ENCODE measurements at regions not wholly inside any gene's neighbourhood (a gene's known extent, or its start where the extent isn't known, plus 50 kb on each side); places are given as distances from the start of the nearest gene placed in this dataset.

DNA sequence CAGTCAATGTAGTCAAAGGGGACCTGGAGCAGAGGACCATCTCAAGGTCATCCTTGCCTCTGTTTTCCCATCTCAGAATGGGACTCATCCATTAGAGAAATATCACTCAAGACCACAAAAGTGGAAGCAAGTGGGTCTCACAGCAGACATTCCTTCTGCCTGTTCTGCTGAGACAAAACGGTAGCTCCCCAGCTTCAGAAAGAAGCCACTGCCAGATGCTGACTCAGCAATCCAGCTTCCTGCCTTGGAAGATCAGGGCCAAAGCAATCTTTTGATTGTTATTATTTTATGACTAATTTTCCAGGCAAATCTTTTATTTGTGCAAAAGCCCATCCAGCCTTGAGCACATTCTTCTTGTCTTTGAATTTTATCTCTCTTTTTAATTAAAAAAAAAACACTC, 86.8 kb downstream of the CCT6B start:
- DNase-seq, result no peak

DNA sequence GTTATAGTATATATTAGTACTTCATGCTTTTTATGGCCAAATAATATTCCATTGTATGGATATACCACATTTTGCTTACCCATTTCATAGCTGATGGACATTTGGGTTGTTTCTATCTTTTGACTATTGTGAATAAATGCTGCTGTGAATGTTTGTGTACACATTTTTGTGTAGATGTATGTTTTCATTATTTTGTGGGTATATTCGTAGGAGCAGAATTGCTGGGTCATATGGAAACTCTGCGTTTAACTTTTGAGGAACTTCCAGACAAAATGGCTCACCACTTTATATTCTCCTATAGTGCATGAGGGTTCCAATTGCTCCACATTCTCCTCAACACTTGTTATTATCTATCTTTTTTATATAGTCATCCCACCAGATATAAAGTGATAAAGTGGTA, 88.6 kb downstream of the CCT6B start:
- DNase-seq, result no peak

DNA sequence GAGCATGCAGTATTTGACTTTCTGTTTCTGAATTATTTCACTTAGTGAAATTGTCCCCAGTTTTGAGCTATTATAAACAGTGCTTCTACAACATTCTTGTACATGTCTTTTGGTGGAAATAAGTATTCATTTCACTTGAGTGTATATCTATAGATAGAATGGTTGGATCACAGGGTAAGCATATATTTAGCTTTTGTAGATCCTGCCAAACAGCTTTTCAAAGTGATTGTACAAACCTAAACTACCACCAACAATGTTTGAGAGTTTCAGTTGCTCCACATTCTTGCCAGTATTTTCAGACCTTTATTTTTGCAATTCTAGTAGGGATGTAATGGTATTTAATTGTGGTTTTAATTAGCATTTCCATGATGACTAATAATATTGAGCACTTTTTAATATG, 91.6 kb downstream of the CCT6B start:
- DNase-seq, result no peak

DNA sequence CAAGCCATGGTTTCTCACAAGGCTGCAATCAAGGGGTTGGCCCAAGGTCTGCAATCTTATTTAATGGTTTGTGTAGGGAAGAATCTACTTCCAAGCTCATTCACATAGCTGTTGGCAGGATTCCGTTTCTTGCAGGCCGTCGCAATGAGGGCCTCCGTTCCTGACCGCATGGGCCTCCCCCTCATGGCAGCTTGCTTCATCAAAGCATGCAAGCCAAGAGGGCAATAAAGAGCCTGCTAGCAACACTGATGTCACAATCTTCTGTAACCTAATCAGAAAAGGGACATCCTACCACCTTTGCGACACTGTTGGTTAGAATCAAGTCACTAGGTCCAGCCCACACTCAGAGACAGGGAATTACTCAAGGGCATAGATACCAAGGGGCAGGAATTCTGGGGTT, 95.5 kb downstream of the CCT6B start:
- no peak for DNase-seq

DNA sequence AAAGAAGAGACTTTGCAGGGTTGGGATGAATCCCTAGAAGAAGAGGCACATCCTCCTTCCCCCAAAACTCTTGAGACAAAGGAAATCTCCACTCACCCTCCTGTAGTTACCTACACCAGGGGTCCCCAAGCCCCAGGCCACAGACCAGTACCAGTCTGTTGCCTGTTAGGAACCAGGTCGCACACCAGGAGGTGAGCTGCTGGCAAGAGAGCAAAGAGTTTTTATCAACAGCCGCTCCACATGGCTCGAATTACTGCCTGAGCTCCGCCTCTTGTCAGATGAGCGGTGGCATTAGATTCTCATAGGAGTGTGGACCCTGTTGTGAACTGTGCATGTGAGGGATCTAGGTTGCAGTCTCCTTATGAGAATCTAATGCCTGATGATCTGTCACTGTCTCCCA, 98.9 kb downstream of the CCT6B start:
- no peak for DNase-seq

DNA sequence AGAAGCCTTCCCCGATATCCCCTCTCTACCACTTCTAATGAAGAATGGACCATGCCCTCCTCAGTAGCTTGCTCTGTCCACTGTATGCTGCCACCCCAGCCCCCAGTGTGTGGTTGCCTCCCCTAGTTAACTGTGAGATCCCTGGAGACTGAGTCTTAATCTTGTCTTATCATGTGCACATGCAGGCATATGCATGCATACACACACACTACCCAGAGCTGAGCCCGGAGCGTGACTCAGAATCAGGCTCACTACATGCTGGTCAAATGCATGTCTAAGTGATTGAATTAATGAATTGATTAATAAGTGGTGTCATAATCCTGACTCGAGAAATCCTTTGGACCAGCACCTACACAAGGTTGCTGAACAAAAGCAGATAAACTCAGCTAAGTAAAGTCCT, 99.4 kb downstream of the CCT6B start:
- no peak for DNase-seq

DNA sequence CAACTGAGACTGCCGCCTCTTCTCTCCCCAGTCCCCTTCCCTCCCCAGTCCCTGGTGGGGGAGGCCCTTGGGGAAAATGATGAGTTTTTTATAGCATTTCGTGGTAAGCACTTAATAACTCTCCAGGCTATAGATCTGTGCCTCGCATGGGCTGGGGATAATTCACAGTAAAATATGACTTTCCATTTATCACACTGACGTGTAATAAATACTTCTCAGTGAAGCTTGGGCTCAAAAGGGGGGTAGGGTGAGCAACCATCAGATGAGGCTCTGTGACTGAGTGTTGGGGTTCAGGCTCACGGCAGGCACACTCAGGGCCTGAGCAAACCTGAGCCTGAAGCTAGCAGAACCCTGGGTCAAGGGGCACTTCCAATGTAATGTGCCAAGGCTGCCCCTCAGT, 101.6 kb downstream of the CCT6B start:
- no peak for DNase-seq

DNA sequence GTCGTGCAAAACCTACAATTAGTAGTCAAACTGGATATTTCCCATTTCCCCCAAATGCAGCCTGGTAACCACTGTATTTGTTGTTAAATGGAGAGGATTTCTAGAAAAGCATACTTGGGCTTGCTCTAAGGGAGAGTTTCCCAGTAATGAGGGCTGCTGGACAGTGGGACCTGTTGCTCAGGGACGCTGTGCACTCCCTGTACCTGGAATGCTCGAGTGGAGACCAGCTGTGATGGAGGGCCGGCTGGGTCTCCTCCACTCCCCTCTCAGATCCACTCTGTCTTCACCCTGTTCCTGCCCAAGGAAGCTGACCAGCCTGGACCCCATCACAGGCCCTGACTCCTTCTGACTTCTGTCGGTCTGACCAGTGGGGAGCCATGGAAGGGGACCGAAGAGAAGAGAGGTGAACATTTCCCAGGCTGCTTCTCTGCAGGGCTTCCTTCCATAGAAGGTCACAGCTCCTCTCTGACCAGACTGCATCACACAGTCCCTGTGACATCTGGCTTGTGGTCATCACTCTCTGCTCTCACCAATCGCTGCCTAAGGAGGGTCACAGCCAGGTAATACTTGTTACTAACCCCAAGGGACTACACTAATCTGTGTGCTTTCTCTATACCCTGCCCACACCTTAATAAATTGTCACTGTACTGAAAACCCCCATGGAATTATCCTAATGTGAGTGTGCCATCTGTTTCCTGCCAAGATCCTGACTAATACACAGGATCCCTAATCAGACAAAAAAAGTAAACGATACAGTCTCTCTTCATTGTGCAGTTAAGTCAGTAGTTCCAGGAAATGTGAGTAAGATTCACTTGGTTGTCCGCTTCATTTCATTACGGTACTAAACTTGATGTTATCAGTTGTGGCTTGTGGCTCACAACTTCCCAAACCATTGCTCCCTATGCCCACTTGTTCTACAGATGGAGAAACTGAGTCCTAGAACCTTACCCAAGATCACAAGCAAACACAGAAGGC, 102.4 kb downstream of the CCT6B start:
- DNase-seq, result no peak

DNA sequence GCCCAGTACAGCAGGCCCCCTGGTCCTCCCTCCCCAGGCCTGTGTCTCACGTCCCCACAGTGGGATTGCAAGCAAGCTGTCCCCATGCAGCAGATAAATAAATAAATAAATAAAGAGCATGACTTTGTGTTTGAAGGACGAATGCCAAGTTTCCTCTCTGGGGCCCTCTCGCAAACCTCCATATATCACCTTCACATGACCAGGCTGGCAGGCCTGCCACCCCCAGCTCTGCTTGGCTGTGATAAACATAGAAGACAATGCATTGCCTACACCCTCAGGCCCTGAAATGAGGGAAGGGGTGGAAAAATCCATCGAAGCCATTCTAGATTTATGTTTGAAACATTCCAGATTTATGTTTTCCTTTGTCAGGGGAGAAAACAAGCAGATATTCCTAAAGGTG, 107.3 kb downstream of the CCT6B start:
- no peak for DNase-seq

DNA sequence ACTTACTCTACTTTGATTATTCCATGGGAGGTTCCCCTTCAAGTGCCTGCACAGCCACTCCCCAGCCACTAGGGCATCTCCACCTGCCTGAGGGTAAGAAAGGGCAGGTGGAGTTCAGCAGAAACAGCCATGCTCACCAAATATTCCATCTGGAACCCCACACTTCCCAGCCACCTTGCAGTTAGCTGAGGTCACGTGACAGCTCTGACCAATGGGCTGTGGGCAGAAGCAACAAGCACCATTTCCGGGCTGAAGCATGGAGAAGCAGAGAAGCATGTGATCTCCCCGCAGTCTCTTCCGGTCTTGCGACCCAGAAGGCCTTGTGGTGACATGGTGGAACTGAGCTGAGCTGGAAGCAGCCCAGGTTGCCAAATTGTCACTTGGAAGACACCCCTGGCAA, 108.6 kb downstream of the CCT6B start:
- no peak for DNase-seq

DNA sequence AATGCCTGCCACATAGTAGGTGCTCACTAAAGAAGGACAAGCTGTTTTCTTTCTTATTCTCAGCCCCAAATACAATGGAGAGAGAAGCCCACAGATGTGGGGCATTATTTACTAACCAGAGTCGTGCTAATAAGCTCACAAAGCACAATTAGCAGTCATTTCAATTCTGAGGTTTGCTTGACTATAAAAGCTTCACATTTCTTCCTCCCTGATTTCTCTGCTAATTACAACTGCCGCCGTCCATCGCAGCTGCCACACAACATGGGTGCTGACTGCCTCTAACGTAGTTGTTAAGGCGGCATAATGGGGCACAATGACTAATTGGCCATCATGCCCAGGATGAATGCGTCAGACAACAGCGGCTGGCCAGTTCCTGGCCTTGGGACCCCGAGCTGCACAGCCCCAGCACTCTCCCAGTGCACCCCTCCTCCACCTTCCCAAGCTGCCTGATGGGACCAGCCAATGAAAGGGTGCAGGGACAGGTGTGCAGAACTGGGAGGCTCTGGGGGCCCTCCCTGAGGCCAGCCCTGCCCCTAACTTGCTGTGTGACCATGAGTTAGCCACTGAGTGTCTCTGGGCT, 109.2 kb downstream of the CCT6B start:
- no peak for DNase-seq

DNA sequence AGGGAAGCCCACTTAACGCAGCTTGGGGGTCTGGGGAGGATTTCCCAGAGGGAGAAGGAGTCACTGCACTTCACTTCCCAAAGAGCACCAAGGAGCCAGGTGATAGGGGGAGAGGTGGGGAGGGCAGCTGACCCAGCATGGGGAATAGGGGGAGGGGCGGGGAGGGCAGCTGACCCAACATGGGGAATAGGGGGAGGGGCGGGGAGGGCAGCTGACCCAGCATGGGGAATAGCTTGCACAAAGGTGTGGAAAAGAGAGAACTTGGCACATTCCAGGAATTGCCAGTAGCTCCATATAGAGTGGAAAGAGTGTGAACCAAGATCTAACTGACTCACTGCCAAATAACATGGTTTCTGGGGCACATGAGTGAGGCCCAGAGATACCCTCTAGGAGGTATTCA, 110.3 kb downstream of the CCT6B start:
- no peak for DNase-seq

DNA sequence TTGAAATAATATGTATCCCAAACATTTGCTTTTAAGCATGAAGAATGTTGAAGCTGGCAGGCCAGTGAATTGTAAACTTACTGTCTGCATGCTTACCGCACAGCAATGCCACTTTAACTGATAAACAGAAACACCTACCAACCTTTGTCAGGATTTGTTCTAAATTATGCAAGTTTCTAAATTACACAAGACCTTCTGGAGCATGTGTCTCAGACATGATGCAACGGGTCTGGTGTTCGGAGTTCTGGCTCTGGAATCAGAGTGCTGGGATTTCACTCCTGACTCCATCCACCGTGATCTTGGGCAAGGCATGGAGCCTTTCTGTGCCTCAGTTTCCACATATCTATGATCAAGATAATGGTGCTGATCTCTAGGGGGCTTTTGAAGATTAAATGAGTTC, 111.2 kb downstream of the CCT6B start:
- DNase-seq, result no peak

DNA sequence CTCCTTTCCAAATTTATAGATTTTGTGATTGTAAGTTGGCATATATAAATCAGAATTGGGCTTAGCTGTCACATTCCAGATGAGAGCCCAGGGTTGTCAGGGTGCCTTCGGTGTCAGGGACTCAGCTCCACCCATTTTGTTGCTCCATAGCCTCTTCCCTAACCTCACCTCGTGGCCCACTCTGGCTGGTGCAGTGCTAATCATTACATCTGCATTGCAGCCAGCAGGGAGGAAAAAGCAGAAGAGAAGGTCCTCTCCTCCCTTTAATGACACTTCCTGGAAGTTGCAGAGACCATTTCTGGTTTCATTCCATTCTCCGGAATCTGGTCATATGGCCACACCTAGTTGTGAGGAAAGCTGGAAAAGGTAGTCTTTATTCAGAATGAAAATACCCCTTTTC, 113.3 kb downstream of the CCT6B start:
- no peak for DNase-seq

DNA sequence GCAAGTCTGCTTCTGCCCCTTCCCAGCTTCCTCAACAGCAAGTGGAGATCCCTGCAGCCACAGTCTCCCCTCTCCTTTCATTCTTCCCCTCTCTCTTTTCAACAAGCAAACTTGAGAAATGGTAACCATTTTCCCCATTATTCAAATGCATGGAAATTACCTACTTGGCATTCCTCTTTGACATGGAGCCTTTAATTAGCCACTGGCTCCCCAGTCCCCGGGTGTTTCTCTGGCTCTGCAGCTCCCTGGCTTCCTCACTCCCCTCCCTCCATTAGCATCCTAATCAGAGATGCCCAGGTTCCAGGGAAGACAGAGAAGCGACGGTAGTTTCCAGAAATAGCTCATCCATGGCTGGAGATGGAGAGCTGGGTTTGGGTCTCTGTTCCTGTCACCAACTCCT, 116.0 kb downstream of the CCT6B start:
- no peak for DNase-seq

DNA sequence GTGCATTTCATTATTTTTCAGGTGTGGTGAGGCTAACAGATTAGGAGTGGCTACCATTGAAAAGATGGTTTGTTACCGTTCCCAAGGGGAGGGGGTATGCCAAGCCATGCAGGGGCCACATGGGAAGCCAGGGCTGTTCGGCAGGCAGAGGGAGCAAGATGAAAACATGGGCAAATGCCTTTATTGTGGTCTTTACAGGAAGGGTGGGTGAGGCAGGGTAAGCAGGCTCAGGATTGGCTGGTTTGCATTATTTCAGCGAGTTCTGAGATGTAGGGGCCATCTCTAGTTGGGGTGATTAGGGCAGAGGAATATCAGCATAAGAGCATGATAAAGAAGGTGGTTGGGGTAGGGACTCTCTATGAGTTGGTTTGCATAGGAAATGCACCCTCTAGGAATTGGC, 117.6 kb downstream of the CCT6B start:
- DNase-seq, result no peak

DNA sequence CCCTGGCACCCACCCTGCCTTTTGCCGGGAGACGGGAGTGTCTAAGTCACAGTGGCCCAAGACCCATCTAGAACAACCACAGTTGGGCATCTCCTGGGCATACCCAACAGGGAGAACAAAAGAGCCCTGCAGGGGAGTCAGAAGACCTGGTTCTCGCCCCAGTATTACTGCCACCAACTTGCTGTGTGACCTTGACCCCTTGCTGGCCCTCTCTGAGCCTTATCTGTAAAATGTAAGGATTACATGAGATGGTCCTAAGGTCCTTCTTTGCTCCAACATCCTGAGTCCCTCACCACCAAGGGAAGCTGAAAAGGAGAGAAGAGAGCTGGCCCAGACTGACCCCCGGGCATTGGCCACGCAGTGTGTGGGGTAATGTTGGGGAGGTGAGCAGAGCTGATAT, 119.0 kb downstream of the CCT6B start:
- no peak for DNase-seq

DNA sequence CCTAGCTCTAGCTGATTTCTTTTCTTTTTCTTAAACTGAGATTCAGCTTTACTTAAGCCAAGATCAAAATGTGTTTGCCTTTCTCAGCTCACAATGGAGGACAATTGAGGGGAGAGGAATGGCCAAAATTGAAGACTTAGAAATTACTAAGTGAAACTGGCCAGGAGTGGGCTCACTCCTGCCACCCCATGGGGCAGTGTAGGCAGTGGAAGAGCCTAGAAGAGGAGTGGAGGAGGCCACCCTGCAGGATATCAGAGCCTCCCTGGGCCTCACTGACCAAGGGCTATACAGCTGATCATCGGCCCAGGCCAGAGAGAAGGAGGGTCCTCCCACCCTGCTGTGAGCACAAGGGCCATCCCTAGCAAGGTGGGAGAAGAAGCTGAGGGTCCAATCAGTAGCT, 119.8 kb downstream of the CCT6B start:
- DNase-seq, result no peak

DNA sequence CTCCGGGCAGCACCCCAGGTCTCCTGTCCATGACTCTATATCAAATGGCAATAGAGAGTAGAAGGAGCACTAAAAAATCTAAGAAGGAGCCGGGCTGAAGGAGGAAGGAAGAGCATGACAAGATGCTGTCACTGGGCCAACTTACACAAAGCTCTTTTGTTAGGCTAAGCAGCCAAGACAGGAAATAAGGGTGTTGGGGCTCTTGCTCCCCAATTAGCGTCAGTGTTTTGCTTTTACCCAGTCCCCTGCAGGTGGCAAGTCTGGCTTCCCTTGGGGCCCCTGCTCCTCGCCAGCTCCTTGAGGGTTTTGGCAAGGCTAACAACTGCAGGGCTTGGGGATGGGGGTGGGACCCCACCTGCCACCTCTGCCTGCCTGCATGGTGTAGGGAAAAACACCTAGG, 120.5 kb downstream of the CCT6B start:
- DNase-seq, result no peak

DNA sequence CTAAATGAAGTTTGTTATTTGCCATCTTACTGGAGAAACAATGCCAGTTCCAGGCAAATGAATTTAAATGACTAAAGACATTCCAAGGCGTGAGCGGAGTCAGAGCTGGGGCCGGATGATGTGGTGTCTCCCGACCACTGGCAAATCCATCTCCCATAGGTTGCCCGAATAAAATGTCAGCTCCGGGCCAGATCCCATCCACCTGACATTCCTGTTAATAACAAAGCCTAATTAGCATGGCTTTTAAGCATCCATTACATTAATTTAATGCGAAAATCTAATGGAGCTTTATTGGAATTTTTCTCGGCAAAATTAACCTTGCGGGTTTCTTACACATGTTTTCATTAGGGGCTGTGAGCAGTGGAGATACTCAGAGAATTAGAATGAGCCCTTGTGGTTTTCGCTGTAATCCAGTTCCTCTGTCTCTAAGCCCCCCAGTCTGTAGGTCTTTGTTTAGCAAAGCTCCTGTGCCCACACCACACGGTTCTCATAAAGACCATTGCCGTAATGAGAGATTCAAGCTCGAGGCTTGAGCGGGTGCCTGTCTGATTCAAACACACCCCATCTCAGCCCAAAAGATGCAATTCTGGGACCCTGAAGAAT, 123.3 kb downstream of the CCT6B start:
- no peak for DNase-seq

DNA sequence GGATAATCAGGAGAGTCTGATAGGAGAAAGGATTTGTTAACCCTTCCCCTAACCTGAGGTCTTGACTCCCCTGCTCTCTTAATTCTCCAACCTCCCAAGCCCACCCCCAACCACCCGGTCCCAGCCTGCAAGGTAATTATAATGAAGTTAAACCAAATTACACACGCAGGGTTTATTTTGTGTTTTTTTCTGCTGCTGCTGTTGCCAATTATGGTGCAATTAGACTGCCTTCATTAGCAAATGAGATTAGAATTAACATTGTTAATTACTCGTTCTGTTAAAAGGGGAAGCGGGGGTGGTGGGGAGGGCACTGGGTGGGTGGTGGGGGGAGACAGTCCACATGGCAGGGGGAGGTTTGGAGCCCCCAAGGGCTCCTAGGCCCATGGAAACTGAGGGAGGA, 128.9 kb downstream of the CCT6B start:
- no peak for DNase-seq

DNA sequence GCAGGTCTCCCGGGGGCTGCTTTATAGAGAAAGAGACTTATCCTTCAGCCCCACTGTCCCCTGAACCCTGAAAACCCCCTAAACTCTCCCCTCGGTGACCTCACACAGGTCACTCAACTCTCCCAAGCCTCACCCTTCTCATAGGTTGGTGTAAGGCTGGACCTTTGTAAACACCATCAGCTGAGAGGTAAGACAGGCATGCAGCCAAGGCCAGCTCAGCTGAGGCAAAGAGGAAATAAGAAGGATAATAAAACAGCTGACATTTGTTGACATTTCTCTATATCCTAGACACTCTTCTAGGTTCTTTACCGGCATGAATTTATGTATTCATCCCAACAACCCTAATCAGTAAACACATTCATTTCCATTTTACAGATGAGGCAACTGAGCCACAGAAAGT, 134.3 kb downstream of the CCT6B start:
- DNase-seq, result no peak

DNA sequence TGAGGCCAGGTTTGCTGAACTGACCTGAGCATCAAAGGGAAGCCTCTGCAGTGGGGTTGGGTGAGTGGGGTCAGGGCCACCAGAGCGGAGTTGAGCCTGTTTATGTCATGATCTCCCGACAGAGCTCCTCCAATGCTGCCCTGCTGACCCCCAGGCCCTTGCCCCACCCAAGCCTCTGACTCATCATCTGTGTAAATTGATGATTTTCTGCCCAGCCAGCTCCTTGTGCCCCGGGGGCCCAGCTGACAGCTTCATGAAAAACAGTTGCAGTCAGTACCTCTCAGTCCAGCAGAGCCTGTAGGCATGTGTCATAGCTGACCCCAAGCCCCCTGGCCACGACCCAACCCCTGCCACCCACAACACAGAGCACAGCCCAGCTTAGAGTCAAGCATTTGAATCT, 134.9 kb downstream of the CCT6B start:
- no peak for DNase-seq

DNA sequence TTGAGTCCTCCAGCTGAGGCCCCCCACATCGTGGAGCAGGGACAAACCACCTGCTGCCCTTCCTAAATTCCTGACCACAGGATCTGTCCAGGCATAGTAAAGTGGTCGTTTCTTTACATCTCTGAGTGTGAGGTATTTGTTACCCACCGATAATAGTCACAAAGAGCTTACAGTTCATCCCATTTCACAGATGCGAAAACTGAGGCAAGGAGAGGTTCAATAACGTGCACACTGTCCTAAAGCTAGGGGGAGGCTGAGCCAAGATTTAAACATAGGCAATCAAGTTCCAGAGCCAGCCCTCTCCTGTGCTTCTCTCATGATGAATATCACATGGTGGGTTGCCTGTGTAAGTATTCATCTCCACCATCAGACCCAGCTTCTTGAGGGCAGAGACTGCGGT, 135.4 kb downstream of the CCT6B start:
- no peak for DNase-seq
